Head of caudate nucleus (tissue), 42 donors: ENCODE measurements at regions not wholly inside any gene's neighbourhood (a gene's known extent, or its start where the extent isn't known, plus 50 kb on each side); places are given as distances from the start of the nearest gene placed in this dataset.

Experiments used
- DNase-seq, 42 donors: peaks; one replicate each; pipeline versions ENCODE4 v3.0.0 to v3.0.0-alpha.2; 2020 to 2021; ENCODE audit warnings: mixed read lengths in 7 of 42
- intact Hi-C: fragments of 100-400 bp; cut with DNase I; formaldehyde crosslinking; loops from one replicate; pipeline ENCODE4 v1.15.0; 2022

DNA sequence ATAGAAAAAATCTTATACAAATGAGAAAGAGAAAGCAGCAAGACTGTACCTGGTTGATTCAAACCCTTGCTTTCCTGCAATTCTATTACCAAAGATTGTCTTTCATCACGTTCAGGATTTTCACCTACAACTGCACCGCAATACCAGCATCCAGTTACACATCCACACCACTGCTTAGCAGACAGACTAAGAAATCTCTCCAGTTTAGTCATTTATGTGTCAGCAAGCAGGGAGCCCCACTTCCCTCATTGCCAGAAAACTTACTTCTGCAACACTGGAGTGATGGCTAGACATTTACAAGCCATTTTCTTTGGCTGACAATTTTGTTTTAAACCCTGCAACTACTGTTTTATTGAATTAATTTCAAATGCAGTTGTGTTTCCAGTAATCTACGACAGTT, 359.6 kb upstream of the MEOX2 start:
- intact Hi-C loops = no loop called here
- no peak for DNase-seq

DNA sequence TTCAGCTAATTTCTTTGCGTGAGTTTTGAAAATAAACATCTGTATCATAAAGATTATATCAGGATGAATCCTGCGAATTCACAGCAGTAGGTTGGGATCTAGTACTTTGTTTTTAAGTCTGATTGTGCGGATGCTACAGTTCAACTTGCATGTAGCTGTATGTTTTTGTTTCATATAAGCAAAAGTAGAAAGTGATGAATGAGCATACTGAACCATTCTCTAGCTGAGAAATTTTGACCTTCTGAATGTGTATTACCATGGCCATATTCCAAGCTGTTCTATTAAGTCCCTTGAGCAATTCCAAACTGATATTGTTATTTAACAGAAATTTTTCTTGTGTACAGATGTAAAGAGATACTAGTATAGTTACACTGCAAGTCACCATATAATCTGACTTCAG, 358.8 kb upstream of the MEOX2 start:
- intact Hi-C loops = no loop called here
- no peak for DNase-seq

DNA sequence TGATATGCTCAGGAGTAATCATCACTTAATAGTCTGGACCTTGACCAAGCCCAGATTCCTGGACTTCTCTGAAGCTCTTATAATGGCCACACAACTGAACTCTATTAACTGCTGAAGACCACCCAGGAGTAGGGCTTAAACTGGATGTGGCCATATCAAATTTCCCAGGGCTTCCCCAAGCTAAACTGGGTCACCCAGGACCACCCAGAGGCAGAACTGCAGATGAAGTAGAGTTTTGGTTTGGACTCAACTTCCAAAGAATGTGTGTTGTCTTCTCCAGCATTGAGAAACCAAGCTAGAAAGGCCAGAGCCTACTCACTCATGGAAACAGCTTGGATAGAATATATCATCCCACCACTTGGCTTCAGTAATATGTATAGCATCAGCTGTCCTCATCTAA, 358.2 kb upstream of the MEOX2 start:
- intact Hi-C loops = no loop called here
- DNase-seq = no peak

DNA sequence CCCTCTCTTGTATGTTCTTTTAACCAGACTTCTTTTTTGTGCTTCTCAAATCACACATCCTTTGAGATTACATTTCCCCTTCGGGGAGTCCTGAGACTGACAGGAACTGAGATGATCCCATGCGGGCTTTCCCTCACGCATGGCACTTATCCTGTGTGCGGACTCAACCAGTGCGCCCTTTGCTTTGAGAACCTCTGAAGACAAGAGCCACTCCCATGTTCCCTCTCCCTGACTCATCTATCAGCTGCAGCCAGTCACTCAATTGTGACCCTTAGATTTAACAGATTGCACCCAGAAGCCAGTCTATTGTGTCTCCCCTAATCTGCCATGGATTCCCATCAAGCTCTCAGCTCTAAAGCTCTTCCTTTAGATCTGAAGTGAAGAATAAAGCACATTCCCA, 353.9 kb upstream of the MEOX2 start:
- DNase-seq = no peak
- intact Hi-C loops = no loop called here

DNA sequence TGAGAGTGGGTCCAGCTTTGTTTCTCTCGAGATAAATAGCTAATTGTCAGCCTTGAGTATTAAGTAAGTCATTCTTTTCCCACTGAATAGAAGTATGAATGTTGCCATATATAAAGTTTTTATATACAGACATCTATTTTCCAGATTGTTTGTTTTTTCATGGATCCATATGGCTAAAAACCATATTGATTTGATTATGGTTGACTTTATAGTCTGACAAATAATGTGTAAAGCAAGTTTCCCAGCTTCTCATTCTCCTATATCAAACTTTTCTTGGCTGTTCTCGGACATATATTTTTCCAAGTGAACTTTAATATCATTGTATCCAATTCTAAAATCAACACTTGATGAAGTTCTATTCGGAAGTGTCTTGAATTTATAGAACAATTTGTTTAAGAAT, 352.4 kb upstream of the MEOX2 start:
- no peak for DNase-seq
- intact Hi-C loops = no loop called here

DNA sequence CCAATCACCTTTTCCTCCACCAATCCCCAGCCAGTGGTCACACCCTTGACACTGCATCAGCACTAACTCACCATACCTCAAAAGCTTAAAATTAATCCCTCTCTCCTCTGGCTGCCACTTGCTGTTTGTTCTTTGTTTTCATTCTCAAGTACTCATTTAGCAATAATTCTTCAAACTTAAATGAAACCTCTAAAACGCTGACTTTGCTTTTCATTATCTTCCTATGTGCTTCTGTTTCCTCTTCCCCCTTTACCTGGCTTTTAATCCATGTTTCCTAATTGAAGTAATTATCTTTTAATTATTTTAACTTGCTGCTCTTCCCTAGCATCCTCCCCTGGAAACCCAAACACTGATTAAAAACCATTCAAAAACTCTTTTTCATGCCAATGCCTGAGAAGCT, 348.9 kb upstream of the MEOX2 start:
- DNase-seq = no peak
- intact Hi-C loops = no loop called here

DNA sequence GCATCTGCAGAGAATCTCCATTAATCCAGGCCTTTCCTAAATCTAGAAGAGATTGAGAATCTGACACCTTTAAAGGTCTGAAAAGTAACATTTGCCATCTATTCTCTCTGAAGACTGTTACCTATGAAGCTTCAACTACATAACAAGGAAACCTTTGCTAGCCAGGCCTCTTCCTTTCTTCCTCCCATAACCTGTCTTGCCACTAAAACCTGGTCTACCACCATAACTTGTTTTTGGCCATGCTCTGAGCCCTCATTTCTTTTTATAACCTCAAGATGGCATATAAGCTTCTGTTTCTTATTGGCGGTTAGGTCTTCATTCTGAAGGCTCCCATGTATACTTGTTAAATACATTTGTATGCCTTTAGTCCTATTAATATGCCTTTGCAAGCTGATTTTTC, 348.4 kb upstream of the MEOX2 start:
- intact Hi-C loops = no loop called here
- DNase-seq = no peak

DNA sequence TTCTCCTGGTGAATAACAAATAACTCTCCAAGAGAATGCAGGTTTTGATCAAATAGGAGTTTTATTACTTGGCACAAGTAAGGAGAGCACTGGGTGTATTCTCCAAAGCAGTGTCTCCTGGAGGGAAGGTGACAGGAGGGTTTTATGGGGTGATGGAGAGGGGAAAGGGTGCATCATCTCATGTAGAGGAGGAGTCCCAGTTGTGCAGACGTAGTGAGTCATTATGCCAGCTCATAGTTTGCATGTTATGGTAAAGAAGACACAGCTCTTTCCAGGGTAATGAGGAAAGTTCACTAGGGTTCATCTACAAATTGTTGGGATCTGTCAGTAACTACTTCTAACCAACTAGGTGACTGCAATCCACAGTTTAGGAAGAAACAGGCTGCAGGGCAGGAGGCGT, 347.9 kb upstream of the MEOX2 start:
- intact Hi-C loops = no loop called here
- DNase-seq = no peak

DNA sequence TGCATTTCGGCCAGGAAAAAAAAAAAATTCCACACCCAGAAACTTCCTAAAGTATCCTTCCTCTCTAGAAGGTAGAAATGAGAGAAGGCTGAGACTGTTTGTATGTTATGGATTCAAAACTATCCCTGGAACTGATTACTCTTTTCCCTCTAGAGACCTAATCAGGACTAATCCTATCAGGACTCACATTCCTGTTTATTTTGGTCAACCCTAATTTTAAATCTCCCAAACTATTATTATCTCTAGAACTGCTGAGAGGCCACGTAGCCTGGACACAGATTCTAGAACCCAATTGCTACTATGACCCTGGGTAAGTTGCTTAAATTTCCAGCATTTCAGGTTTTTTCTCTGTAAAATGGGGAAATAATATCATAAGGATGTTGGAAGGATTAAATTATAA, 346.8 kb upstream of the MEOX2 start:
- no peak for DNase-seq
- intact Hi-C loops = no loop called here

DNA sequence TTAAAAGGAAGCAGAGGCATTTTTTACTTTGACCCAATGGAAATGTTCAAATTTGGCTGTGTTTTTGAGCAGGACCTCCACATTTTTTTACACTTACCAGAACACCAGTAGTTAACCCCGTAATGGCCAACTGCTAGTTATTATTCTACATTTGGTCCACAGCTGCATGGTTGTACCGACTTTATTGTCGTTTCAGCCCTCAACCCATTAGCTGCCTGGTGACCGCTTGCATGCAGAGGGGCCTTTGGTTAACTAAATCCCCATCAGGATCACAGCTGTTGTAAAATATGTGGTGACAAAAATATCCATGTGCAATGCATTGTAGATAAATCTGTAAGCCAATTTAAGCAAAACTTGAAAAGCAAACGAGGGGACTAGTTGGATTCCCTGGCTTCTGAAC, 342.2 kb upstream of the MEOX2 start:
- DNase-seq = no peak
- intact Hi-C loops = no loop called here

DNA sequence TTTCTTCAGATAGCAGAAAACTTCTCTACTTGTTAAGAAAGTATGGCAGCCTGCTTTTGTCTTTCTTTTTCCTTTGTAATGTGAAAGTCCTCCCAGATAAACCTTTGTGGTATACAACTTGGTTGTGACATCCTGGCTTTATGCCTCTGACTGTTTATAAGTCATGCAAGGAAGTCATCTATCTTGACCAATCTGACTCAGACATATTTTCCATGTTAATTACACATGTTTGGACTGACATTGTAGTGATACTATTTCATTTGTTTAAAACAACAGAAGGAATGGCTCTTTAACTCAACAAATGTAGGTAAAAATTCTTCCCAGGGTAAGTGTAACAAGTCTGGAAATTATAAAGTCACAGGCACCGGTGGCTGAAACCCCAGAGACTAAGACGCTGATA, 341.6 kb upstream of the MEOX2 start:
- no peak for DNase-seq
- intact Hi-C loops = no loop called here

DNA sequence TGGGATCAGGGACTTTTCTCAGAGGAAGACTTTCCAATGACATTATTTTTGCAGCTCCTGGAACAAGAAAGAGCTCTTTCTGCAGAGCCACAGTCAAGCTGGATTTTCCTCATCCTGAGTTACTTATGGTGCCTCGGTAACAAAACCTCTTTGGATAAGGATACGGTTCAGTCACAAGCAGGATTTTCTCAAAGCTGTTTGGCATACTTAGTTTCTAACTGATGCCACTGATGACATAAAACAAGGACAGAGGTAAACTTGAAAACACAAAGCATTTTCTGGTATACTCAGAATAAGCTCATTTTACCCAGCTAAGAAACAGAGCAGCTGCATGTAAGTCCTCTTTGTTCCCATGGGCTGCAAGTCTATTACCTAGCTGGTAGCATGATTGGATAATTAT, 340.9 kb upstream of the MEOX2 start:
- intact Hi-C loops = no loop called here
- DNase-seq = no peak

DNA sequence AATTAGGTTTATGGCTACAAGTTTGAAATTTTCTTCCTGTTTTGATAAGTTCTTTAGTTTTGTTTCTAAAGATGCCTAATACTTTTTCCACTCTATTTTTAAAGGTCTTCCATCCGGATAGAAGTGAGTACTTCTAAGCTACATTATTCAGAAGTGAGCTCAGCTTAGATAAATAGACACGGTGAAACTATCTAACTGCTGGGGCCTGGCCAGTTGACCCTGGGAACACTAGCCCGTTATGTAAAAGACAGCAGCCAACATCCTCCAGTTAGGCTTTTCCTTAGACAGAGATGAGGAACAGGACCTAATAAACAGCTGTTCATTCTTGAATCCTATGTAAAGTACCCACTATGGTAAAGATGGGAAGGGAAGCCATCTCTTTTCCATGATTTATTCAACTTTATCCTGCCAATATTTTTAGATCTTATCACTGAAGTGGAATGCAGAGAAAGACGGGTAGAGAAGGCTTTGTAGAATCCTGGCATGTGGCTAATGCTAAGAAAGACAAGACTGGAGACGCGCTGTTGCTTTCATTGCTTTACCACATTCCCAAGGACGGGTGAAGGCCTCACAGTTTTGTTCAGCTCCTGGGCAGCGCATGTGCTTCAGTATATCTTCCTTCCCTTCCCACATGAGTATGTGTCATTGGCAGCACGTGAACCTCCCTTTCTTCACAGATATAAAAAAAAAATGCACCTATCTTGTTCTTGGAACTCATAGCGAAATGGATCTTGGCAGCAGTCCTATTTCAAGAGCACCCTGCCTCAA, 340.0 kb upstream of the MEOX2 start:
- intact Hi-C loops = no loop called here
- DNase-seq = no peak

DNA sequence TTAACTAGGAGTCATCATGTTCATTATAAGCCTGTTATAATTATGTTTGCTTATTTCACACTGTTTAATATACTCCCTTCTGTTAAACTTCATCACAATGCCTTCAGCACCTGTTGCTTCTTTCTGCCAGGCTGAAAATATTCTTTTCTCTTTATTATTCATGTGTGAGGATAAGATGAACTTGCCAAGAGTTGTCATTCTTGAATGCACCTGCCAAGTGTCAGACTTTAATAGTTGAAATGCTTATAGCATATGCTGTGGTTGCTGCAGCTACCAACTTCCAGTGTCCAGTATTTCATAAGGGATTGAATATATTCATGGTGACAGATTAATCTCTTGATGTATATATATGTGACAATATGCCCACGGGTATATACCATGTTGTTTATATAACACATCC, 339.2 kb upstream of the MEOX2 start:
- intact Hi-C loops = no loop called here
- DNase-seq = no peak

DNA sequence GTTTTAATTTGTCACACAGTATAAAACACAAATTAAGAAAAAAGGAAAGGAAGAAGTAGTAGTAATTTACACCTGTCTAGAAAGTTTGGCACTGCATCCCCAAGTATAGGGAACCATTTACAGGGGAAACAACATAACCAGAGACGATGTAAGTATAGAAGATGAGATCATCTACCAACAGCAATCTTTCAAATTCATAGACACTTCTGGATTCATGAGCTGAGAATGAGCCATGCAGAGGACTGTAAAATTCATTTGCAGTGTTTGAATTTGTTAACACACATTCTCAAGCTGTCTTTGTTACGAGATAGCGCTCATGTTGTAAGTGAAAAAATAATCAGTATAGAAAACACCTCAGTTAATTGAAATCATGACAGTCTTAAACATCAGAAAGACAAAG, 337.0 kb upstream of the MEOX2 start:
- intact Hi-C loops = no loop called here
- no peak for DNase-seq

DNA sequence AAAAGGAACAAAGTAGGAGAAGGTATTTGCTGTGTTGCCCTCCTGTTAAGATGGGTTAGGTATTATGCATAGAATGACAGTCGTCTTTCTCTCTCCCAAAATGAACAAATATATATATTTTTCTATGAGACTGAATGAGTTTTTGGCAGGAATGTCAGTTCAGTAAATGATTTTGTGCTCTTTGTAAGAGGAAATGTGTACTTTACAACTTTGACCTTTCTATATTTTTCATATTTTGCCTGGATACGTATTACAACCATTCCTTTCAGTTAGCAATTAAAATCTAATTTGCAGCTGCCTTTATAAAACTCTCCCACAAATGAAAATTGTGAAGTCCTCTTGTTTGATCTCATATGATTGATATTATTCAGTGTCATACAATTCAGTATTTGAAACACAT, 336.6 kb upstream of the MEOX2 start:
- no peak for DNase-seq
- intact Hi-C loops = no loop called here

DNA sequence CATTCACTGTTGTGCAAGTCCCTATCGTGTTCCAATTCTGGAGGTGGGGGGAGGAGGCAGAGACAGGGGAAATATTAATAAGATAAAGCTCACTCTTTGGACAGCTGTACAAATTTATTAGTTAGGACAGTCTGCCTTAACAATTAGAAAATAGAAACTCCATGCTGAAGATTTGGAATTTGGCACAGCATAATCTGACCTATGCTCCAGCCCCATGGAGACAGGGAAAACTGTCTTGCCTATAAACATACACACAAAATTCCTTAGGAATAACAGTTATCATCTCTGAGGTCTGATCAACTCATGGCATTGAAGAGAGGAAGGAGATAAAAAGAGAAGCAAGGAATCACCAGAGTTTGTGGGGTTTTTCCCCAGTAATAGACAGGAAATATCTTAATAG, 335.4 kb upstream of the MEOX2 start:
- intact Hi-C loops = no loop called here
- no peak for DNase-seq

DNA sequence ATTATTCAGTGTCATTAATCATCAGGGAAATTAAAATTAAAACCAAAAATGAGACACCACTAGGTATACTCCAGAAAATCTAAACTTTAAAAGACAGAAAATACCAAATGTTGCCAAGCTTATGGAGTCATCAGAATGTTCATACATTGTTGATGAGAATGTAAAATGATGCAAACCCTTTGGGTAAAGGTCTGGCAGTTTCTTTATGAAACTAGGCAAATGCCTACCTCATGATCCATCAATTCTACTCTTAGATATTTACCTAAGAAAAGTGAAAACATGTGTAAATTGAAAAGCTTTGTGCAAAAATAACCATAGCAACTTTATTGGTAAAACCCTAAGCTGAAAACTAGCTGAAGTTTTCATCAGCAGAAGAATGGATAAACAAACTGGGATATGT, 329.5 kb upstream of the MEOX2 start:
- intact Hi-C loops = no loop called here
- DNase-seq = no peak

DNA sequence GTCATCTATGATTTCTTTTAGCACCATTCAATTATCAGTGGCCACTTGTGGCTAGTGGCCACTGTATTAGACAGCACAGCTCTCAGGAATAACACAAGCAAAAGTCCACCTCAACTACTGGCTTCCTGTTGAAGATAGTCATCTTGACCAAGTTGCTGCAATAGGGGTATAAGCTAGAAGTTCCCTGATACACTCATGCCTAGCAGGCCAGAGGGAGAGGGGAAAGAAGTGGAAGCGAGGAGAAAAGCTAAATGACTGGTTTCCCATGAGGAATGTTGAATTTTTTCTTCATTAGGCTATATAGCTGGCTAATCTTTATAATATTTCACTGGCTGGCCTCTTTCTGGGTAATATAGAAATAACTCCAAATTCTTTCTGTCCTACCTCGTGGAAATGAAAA, 327.5 kb upstream of the MEOX2 start:
- intact Hi-C loops = no loop called here
- no peak for DNase-seq

DNA sequence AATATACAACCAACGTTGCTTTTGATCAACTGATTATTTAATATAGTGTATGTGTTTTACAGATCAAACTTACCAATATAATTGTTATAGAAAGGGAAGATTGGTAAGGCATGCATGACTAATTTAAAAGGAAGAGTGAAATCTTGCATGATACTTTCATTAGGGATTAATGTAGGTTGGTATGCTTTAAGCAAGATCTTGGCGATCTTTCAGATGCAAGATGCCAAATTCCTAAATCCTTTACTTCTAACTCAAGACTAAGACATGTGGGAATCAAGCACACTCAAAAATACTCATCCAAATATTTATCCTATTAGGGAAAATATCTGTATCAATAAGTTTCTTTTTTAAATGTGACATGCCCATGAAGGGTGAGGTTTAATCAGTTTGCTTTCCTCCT, 321.4 kb upstream of the MEOX2 start:
- intact Hi-C loops = no loop called here
- no peak for DNase-seq

DNA sequence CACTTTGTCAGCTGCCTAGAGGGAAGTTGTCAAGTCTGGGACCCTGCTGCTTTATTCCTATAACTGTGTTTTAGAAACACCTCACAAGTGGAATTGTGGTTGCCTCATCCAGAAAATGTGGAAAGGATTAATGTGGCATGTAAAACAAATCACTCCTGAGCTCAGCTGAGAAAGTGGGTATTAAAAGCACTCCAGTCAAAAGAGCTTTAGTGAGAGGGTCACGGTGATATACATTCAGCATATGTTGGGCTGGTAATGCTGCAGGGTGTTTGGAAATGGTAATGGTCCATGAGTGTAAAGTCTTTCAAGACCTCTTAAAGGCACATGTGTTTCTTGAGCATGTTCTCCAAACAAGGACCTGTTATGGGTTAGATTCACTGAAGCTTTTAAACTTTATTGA, 318.2 kb upstream of the MEOX2 start:
- DNase-seq = no peak
- intact Hi-C loops = no loop called here

DNA sequence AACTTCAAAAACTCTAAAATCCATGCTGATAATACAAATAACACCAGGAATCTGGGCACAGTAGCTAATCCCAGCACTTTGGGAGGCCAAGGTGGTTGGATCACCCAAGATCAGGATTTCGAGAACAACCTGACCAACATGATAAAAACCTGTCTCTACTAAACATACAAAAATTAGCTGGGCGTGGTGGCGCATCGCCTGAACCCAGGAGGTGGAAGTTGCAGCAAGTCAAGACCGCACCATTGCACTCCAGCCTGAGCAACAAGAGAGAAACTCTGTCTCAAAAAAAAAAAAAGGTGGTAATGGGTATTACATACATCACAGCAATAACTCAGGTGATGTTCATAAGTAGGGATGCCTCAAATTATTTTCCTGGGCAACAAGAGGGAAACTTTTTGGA, 315.0 kb upstream of the MEOX2 start:
- no peak for DNase-seq
- intact Hi-C loops = no loop called here
